ENCODE measurements at regions not wholly inside any gene's neighbourhood (a gene's known extent, or its start where the extent isn't known, plus 50 kb on each side); places are given as distances from the start of the nearest gene placed in this dataset.

- Histone ChIP-seq H3K27ac (no peak overlapping the region), H3K36me3 (no peaks in the 10 kb centered on the region), H3K9ac (ENCODE audit: low read depth in 2 of 2, low read length in 2 of 2) (no peak overlapping the region), H3K27me3 (no peaks in the 10 kb centered on the region), H3K4me3 (no peak overlapping the region), H3K4me1 (no peaks in the 10 kb centered on the region), H3K9me3 (no peaks in the 10 kb centered on the region)
- DNase-seq = no peak
- intact Hi-C loops (cut with DNase I) = no loop called here
- no peak for TF ChIP-seq CTCF (IDR thresholded peaks at IDR 0.05)
These were observed 191.7 kb upstream of the GADL1 start for GRCh38 chr3:31086148-31086547.

- Histone ChIP-seq H3K36me3 (no peaks in the 10 kb centered on the region), H3K27ac (no peak overlapping the region), H3K4me3 (no peak overlapping the region), H3K9me3 (no peaks in the 10 kb centered on the region), H3K4me1 (no peaks in the 10 kb centered on the region), H3K27me3 (no peaks in the 10 kb centered on the region), H3K9ac (ENCODE audit: low read depth in 2 of 2, low read length in 2 of 2) (no peak overlapping the region)
- no peak for DNase-seq
- intact Hi-C loops (cut with DNase I) = no loop called here
- no peak for TF ChIP-seq CTCF (IDR thresholded peaks at IDR 0.05)
These were observed 192.2 kb upstream of the GADL1 start for GRCh38 chr3:31086698-31087097.

- no peak overlapping the region for H3K4me3 ChIP-seq
- intact Hi-C loops (cut with DNase I) = no loop called here
- no peak for TF ChIP-seq CTCF (IDR thresholded peaks at IDR 0.05)
- H3K9me3 ChIP-seq = no peaks in the 10 kb centered on the region
- H3K27ac ChIP-seq = no peak overlapping the region
- no peak for DNase-seq
- H3K36me3 ChIP-seq = no peaks in the 10 kb centered on the region
- H3K27me3 ChIP-seq = no peaks in the 10 kb centered on the region
- H3K9ac ChIP-seq (ENCODE audit: low read depth in 2 of 2, low read length in 2 of 2) = no peak overlapping the region
- no peaks in the 10 kb centered on the region for H3K4me1 ChIP-seq
These were observed 197.3 kb upstream of the GADL1 start for GRCh38 chr3:31091748-31092147.

- Histone ChIP-seq H3K9ac (ENCODE audit: low read depth in 2 of 2, low read length in 2 of 2) (no peak overlapping the region), H3K4me3 (no peak overlapping the region), H3K27ac (no peak overlapping the region), H3K9me3 (no peaks in the 10 kb centered on the region), H3K4me1 (no peaks in the 10 kb centered on the region), H3K36me3 (no peaks in the 10 kb centered on the region), H3K27me3 (no peaks in the 10 kb centered on the region)
- no peak for TF ChIP-seq CTCF (IDR thresholded peaks at IDR 0.05)
- no peak for DNase-seq
- intact Hi-C loops (cut with DNase I) = no loop called here
These were observed 198.5 kb upstream of the GADL1 start for GRCh38 chr3:31092748-31093589.

GRCh38 chr3:31093606-31094005, 199.1 kb upstream of the GADL1 start:
- Histone ChIP-seq H3K36me3 (no peaks in the 10 kb centered on the region), H3K27me3 (no peaks in the 10 kb centered on the region), H3K9ac (ENCODE audit: low read depth in 2 of 2, low read length in 2 of 2) (no peak overlapping the region), H3K4me3 (no peak overlapping the region), H3K4me1 (no peaks in the 10 kb centered on the region), H3K9me3 (no peaks in the 10 kb centered on the region), H3K27ac (no peak overlapping the region)
- intact Hi-C loops (cut with DNase I) = no loop called here
- DNase-seq = no peak
- TF ChIP-seq CTCF (IDR thresholded peaks at IDR 0.05) = no peak
